ENCODE measurements at regions not wholly inside any gene's neighbourhood (a gene's known extent, or its start where the extent isn't known, plus 50 kb on each side); places are given as distances from the start of the nearest gene placed in this dataset.
A peak's percentile ranks its signal among the peaks of the same experiment; 100 is the strongest.

GRCh38 chr4:102423375-102423774 is 77.8 kb upstream of the NFKB1 start:
- TF ChIP-seq, protein P1, sequence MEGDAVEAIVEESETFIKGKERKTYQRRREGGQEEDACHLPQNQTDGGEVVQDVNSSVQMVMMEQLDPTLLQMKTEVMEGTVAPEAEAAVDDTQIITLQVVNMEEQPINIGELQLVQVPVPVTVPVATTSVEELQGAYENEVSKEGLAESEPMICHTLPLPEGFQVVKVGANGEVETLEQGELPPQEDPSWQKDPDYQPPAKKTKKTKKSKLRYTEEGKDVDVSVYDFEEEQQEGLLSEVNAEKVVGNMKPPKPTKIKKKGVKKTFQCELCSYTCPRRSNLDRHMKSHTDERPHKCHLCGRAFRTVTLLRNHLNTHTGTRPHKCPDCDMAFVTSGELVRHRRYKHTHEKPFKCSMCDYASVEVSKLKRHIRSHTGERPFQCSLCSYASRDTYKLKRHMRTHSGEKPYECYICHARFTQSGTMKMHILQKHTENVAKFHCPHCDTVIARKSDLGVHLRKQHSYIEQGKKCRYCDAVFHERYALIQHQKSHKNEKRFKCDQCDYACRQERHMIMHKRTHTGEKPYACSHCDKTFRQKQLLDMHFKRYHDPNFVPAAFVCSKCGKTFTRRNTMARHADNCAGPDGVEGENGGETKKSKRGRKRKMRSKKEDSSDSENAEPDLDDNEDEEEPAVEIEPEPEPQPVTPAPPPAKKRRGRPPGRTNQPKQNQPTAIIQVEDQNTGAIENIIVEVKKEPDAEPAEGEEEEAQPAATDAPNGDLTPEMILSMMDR (IDR thresholded peaks at IDR 0.05; ENCODE audit: low read depth, low read length, missing control alignments), result no peak
- Histone ChIP-seq H3K27ac (no peak overlapping the region), H3K27me3 (replicated peaks) (no peaks in the 10 kb centered on the region), H3K4me3 (ENCODE audit: low read depth, low read length) (no peak overlapping the region), H3K36me3 (replicated peaks) (no peaks in the 10 kb centered on the region)
- DNase-seq, result no peak
- in situ Hi-C loops (cut with HindIII; ENCODE audit: low pct_ligation_motif_present, low sequenced_read_pairs), result no loop called here

DNA sequence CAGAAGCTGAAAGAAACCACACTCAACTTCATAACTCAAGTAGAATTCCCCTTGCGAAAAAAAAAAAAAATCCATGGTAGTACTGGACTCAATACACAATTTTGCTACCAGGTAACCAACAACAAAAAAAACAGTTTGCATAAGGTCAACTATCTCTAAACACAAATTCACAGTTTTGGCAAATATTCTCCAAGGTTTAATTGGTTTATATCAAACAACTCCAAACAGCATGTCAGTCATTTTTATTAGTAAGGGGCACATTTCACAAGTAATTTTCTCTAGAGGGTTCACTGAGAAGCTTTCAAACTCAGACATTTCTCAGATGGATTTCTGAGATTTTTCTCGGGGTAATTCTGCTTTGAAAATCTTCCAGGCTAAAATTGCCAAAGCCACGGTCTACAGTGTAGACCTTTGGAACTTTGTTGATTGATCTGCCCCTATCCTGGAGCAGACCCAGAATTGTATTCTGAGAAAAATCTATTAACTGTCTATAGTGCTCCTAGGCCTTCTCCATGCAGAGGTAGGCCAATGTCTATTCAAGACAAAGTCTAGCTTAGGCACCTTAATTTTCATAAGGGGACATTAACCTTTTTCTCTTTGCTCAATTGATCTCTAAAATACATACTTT is 73.7 kb upstream of the NFKB1 start:
- TF ChIP-seq, protein P1 (IDR thresholded peaks at IDR 0.05; ENCODE audit: low read depth, low read length, missing control alignments), result no peak

GRCh38 chr4:102428122-102428521 is 73.0 kb upstream of the NFKB1 start:
- in situ Hi-C loops (cut with HindIII; ENCODE audit: low pct_ligation_motif_present, low sequenced_read_pairs), result no loop called here
- Histone ChIP-seq H3K4me3 (ENCODE audit: low read depth, low read length) (no peak overlapping the region), H3K27me3 (replicated peaks) (no peaks in the 10 kb centered on the region), H3K36me3 (replicated peaks) (no peaks in the 10 kb centered on the region), H3K27ac (no peak overlapping the region)
- no peak for DNase-seq
- TF ChIP-seq, protein P1 (IDR thresholded peaks at IDR 0.05; ENCODE audit: low read depth, low read length, missing control alignments), result no peak

More for the DNA sequence above, 73.7 kb upstream of the NFKB1 start:
- Histone ChIP-seq H3K27me3 (replicated peaks) (no peaks in the 10 kb centered on the region), H3K27ac (no peak overlapping the region), H3K4me3 (ENCODE audit: low read depth, low read length) (no peak overlapping the region), H3K36me3 (replicated peaks) (no peaks in the 10 kb centered on the region)
- no peak for DNase-seq
- in situ Hi-C loops (cut with HindIII; ENCODE audit: low pct_ligation_motif_present, low sequenced_read_pairs), result no loop called here

DNA sequence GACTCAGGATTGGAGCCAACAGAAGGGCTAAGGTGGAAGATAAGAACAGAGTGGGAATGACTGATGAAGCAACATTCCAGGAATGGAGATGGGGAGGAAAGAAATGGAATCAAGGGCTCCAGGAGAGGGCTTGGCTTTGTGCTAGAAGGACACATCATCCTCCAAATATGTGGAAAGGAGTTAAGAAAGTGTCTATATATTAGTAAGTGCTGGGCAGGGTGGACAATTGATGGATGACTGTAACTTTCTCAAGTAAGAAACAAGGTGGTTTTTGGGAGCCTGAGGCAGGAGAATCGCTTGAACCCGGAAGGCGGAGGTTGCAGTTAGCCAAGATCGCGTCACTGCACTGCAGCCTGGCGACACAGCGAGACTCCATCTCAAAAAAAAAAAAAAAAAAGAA is 71.6 kb upstream of the NFKB1 start:
- Histone ChIP-seq H3K27me3 (replicated peaks) (no peaks in the 10 kb centered on the region), H3K4me3 (ENCODE audit: low read depth, low read length) (peak overlapping the region; percentile 6), H3K36me3 (replicated peaks) (no peaks in the 10 kb centered on the region), H3K27ac (peak overlapping the region; percentile 18)
- in situ Hi-C loops (cut with HindIII; ENCODE audit: low pct_ligation_motif_present, low sequenced_read_pairs), result no loop called here
- TF ChIP-seq, protein P1 (IDR thresholded peaks at IDR 0.05; ENCODE audit: low read depth, low read length, missing control alignments), result no peak
- DNase-seq, result peak; percentile 69

DNA sequence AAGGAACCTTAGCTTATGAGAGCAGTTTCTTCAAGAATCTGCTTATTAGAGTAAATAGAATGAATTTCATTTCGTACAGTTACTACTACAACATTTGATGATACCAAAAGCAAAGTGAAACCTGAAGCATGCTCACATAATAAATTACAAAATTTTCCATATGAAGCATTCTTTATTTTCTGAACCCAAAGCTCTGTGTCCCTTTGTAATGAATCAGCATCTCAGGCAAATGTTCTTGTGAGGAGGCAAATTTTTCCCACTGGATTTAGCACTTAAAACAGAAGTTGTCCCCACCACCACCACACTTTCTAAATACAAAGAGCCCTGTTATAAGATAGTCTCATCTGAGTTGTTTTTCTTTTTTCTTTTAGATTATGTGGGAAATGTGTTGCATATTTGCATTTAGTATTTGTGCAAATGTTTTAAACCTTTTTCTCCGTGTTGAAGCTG is 70.7 kb upstream of the NFKB1 start:
- in situ Hi-C loops (cut with HindIII; ENCODE audit: low pct_ligation_motif_present, low sequenced_read_pairs), result no loop called here
- H3K27ac ChIP-seq, result peak overlapping the region; percentile 84
- DNase-seq, result no peak
- peak overlapping the region; percentile 58 for H3K4me3 ChIP-seq (ENCODE audit: low read depth, low read length)
- no peaks in the 10 kb centered on the region for H3K36me3 ChIP-seq (replicated peaks)
- TF ChIP-seq, protein P1 (IDR thresholded peaks at IDR 0.05; ENCODE audit: low read depth, low read length, missing control alignments), result no peak
- H3K27me3 ChIP-seq (replicated peaks), result no peaks in the 10 kb centered on the region

GRCh38 chr4:102431608-102431961 is 69.6 kb upstream of the NFKB1 start:
- in situ Hi-C loops (cut with HindIII; ENCODE audit: low pct_ligation_motif_present, low sequenced_read_pairs), result no loop called here
- H3K4me3 ChIP-seq (ENCODE audit: low read depth, low read length), result no peak overlapping the region
- TF ChIP-seq, protein P1 (IDR thresholded peaks at IDR 0.05; ENCODE audit: low read depth, low read length, missing control alignments), result no peak
- H3K27me3 ChIP-seq (replicated peaks), result no peaks in the 10 kb centered on the region
- peak overlapping the region; percentile 84 for H3K27ac ChIP-seq
- H3K36me3 ChIP-seq (replicated peaks), result no peaks in the 10 kb centered on the region
- DNase-seq, result no peak
